ENCODE measurements at regions not wholly inside any gene's neighbourhood (a gene's known extent, or its start where the extent isn't known, plus 50 kb on each side); places are given as distances from the start of the nearest gene placed in this dataset.

GRCh38 chr2:144180131-144180530, 339.8 kb downstream of the ZEB2 start:
- DNase-seq (no peak), ATAC-seq (no peak)
- Mint-ChIP-seq H3K36me3 (ENCODE audit: low read depth) (peaks cover 10% of the 10 kb centered on the region), H3K27ac (no peak overlapping the region), H3K4me1 (peaks cover 22% of the 10 kb centered on the region), H3K27me3 (no peaks in the 10 kb centered on the region), H3K9me3 (ENCODE audit: low read depth) (no peaks in the 10 kb centered on the region), H3K4me3 (no peak overlapping the region)
- CTCF ChIA-PET = interaction anchor here (0.7 to 1.5 kb wide), 2 partner anchors 21 to 245 kb away, joined by 3 to 6 read pairs; no protein-coding TSS in a partner anchor
- intact Hi-C loops (cut with DNase I, micrococcal nuclease) = loop anchor here (5.0 to 10.0 kb wide), 5 partner anchors 53 to 915 kb away; no protein-coding TSS in a partner anchor
- POLR2A ChIA-PET = no interaction called here

GRCh38 chr2:144170179-144170578, 349.7 kb downstream of the ZEB2 start:
- DNase-seq = no peak
- Mint-ChIP-seq H3K27me3 (no peaks in the 10 kb centered on the region), H3K4me3 (no peak overlapping the region), H3K9me3 (ENCODE audit: low read depth) (peaks cover 4% of the 10 kb centered on the region), H3K27ac (no peak overlapping the region), H3K36me3 (ENCODE audit: low read depth) (peaks cover 9% of the 10 kb centered on the region), H3K4me1 (no peaks in the 10 kb centered on the region)
- ATAC-seq = peak; percentile 36
- ChIA-PET CTCF (no interaction called here), POLR2A (no interaction called here)
- intact Hi-C loops (cut with DNase I, micrococcal nuclease) = no loop called here

GRCh38 chr2:144166743-144167142, 353.2 kb downstream of the ZEB2 start:
- ChIA-PET POLR2A (no interaction called here), CTCF (no interaction called here)
- DNase-seq (no peak), ATAC-seq (peak; percentile 83)
- Mint-ChIP-seq H3K9me3 (ENCODE audit: low read depth) (no peaks in the 10 kb centered on the region), H3K4me3 (no peak overlapping the region), H3K4me1 (no peaks in the 10 kb centered on the region), H3K27ac (no peak overlapping the region), H3K36me3 (ENCODE audit: low read depth) (no peaks in the 10 kb centered on the region), H3K27me3 (no peaks in the 10 kb centered on the region)
- intact Hi-C loops (cut with DNase I, micrococcal nuclease) = no loop called here

GRCh38 chr2:144165599-144166250, 354.2 kb downstream of the ZEB2 start:
- Mint-ChIP-seq H3K4me3 (no peak overlapping the region), H3K9me3 (ENCODE audit: low read depth) (no peaks in the 10 kb centered on the region), H3K27me3 (no peaks in the 10 kb centered on the region), H3K36me3 (ENCODE audit: low read depth) (no peaks in the 10 kb centered on the region), H3K4me1 (no peaks in the 10 kb centered on the region), H3K27ac (no peak overlapping the region)
- no peak for ATAC-seq
- intact Hi-C loops (cut with DNase I, micrococcal nuclease) = no loop called here
- ChIA-PET POLR2A (no interaction called here), CTCF (no interaction called here)
- DNase-seq = no peak

- CTCF ChIA-PET = no interaction called here
- DNase-seq (no peak), ATAC-seq (no peak)
- H3K27ac Mint-ChIP-seq = no peak overlapping the region
- POLR2A ChIA-PET = no interaction called here
- no peaks in the 10 kb centered on the region for H3K27me3 Mint-ChIP-seq
- no peaks in the 10 kb centered on the region for H3K9me3 Mint-ChIP-seq (ENCODE audit: low read depth)
- intact Hi-C loops (cut with DNase I, micrococcal nuclease) = no loop called here
- H3K4me1 Mint-ChIP-seq = no peaks in the 10 kb centered on the region
- no peak overlapping the region for H3K4me3 Mint-ChIP-seq
- no peaks in the 10 kb centered on the region for H3K36me3 Mint-ChIP-seq (ENCODE audit: low read depth)
Measured at GRCh38 chr2:144163592-144163991, 356.3 kb downstream of the ZEB2 start.

- ATAC-seq = peak; percentile 69
- no peaks in the 10 kb centered on the region for H3K27me3 Mint-ChIP-seq
- H3K9me3 Mint-ChIP-seq (ENCODE audit: low read depth) = no peaks in the 10 kb centered on the region
- H3K4me3 Mint-ChIP-seq = no peak overlapping the region
- ChIA-PET POLR2A (no interaction called here), CTCF (interaction anchor here (0.6 to 0.9 kb wide), 3 partner anchors 36 to 160 kb away, joined by 3 read pairs; no protein-coding TSS in a partner anchor)
- no peaks in the 10 kb centered on the region for H3K36me3 Mint-ChIP-seq (ENCODE audit: low read depth)
- H3K27ac Mint-ChIP-seq = no peak overlapping the region
- intact Hi-C loops (cut with DNase I, micrococcal nuclease) = no loop called here
- DNase-seq = peak; percentile 63
- H3K4me1 Mint-ChIP-seq = no peaks in the 10 kb centered on the region
Measured at GRCh38 chr2:144162652-144163051, 357.3 kb downstream of the ZEB2 start.

GRCh38 chr2:144161061-144161460, 358.9 kb downstream of the ZEB2 start:
- DNase-seq (no peak), ATAC-seq (no peak)
- ChIA-PET POLR2A (no interaction called here), CTCF (no interaction called here)
- no peak overlapping the region for H3K27ac Mint-ChIP-seq
- H3K9me3 Mint-ChIP-seq (ENCODE audit: low read depth) = no peaks in the 10 kb centered on the region
- no peaks in the 10 kb centered on the region for H3K36me3 Mint-ChIP-seq (ENCODE audit: low read depth)
- H3K27me3 Mint-ChIP-seq = no peaks in the 10 kb centered on the region
- no peak overlapping the region for H3K4me3 Mint-ChIP-seq
- no peaks in the 10 kb centered on the region for H3K4me1 Mint-ChIP-seq
- intact Hi-C loops (cut with DNase I, micrococcal nuclease) = no loop called here

GRCh38 chr2:144159240-144159639, 360.7 kb downstream of the ZEB2 start:
- no peaks in the 10 kb centered on the region for H3K9me3 Mint-ChIP-seq (ENCODE audit: low read depth)
- CTCF ChIA-PET = no interaction called here
- POLR2A ChIA-PET = no interaction called here

GRCh38 chr2:144158096-144158495, 361.8 kb downstream of the ZEB2 start:
- H3K9me3 Mint-ChIP-seq (ENCODE audit: low read depth) = no peaks in the 10 kb centered on the region
- H3K36me3 Mint-ChIP-seq (ENCODE audit: low read depth) = no peaks in the 10 kb centered on the region
- ATAC-seq = no peak
- H3K4me1 Mint-ChIP-seq = no peaks in the 10 kb centered on the region
- no peak overlapping the region for H3K4me3 Mint-ChIP-seq
- POLR2A ChIA-PET = no interaction called here
- intact Hi-C loops (cut with DNase I, micrococcal nuclease) = no loop called here
- H3K27me3 Mint-ChIP-seq = no peaks in the 10 kb centered on the region
- DNase-seq = no peak
- H3K27ac Mint-ChIP-seq = no peak overlapping the region
- CTCF ChIA-PET = no interaction called here

More at GRCh38 chr2:144159240-144159639, 360.7 kb downstream of the ZEB2 start:
- H3K36me3 Mint-ChIP-seq (ENCODE audit: low read depth) = no peaks in the 10 kb centered on the region
- DNase-seq (no peak), ATAC-seq (no peak)
- intact Hi-C loops (cut with DNase I, micrococcal nuclease) = no loop called here
- H3K4me1 Mint-ChIP-seq = no peaks in the 10 kb centered on the region
- no peak overlapping the region for H3K27ac Mint-ChIP-seq
- H3K27me3 Mint-ChIP-seq = no peaks in the 10 kb centered on the region
- H3K4me3 Mint-ChIP-seq = no peak overlapping the region

- Mint-ChIP-seq H3K4me1 (peaks cover 2% of the 10 kb centered on the region), H3K27me3 (no peaks in the 10 kb centered on the region), H3K4me3 (no peak overlapping the region), H3K9me3 (ENCODE audit: low read depth) (no peaks in the 10 kb centered on the region), H3K36me3 (ENCODE audit: low read depth) (no peaks in the 10 kb centered on the region), H3K27ac (no peak overlapping the region)
- intact Hi-C loops (cut with DNase I, micrococcal nuclease) = no loop called here
- ChIA-PET POLR2A (no interaction called here), CTCF (interaction anchor here (0.5 kb wide), 1 partner anchor 357 kb away, joined by 3 read pairs; no protein-coding TSS in a partner anchor)
- DNase-seq (no peak), ATAC-seq (peak; percentile 36)
Measured at GRCh38 chr2:144156736-144157640, 362.9 kb downstream of the ZEB2 start.

- Mint-ChIP-seq H3K27ac (no peak overlapping the region), H3K4me3 (no peak overlapping the region), H3K4me1 (peaks cover 2% of the 10 kb centered on the region), H3K9me3 (ENCODE audit: low read depth) (no peaks in the 10 kb centered on the region), H3K27me3 (no peaks in the 10 kb centered on the region), H3K36me3 (ENCODE audit: low read depth) (no peaks in the 10 kb centered on the region)
- intact Hi-C loops (cut with DNase I, micrococcal nuclease) = no loop called here
- DNase-seq (no peak), ATAC-seq (no peak)
- ChIA-PET CTCF (no interaction called here), POLR2A (no interaction called here)
Measured at GRCh38 chr2:144154205-144154604, 365.7 kb downstream of the ZEB2 start.

GRCh38 chr2:144152817-144153271, 367.1 kb downstream of the ZEB2 start:
- no peak overlapping the region for H3K27ac Mint-ChIP-seq
- H3K36me3 Mint-ChIP-seq (ENCODE audit: low read depth) = no peaks in the 10 kb centered on the region
- intact Hi-C loops (cut with DNase I, micrococcal nuclease) = no loop called here
- POLR2A ChIA-PET = no interaction called here
- H3K4me3 Mint-ChIP-seq = no peak overlapping the region
- H3K4me1 Mint-ChIP-seq = peaks cover 2% of the 10 kb centered on the region
- H3K27me3 Mint-ChIP-seq = no peaks in the 10 kb centered on the region
- H3K9me3 Mint-ChIP-seq (ENCODE audit: low read depth) = no peaks in the 10 kb centered on the region
- ATAC-seq (no peak), DNase-seq (no peak)
- CTCF ChIA-PET = no interaction called here

All from activated CD4-positive, alpha-beta T cell treated with anti-CD3 and anti-CD28 coated beads for 36 hours (primary cell).